ENCODE measurements at regions not wholly inside any gene's neighbourhood (a gene's known extent, or its start where the extent isn't known, plus 50 kb on each side); places are given as distances from the start of the nearest gene placed in this dataset.

GRCh38 chr5:166083183-166083959 lies 2208.1 kb upstream of the WWC1 start:
- CTCF ChIA-PET = interaction anchor here (0.6 kb wide), 1 partner anchor 12 kb away, joined by 3 read pairs; no protein-coding TSS in a partner anchor
- BruUV-seq (replicated peaks) = no TSS peak
- POLR2A ChIA-PET = no interaction called here
- no peak overlapping the region for H3K27ac ChIP-seq (ENCODE audit: control insufficient read depth, insufficient read depth)
- RAD21 ChIA-PET (ENCODE audit: unreplicated experiment) = no interaction called here
- no peak overlapping the region for H3K4me2 ChIP-seq (ENCODE audit: control insufficient read depth, insufficient read depth)
- no peaks in the 10 kb centered on the region for H4K20me1 ChIP-seq (ENCODE audit: control insufficient read depth, insufficient read depth)
- H3K4me1 ChIP-seq (ENCODE audit: control insufficient read depth, insufficient read depth, low read length) = no peaks in the 10 kb centered on the region
- ATAC-seq (no peak), DNase-seq (ENCODE audit: low read depth, low spot score) (no peak), FAIRE-seq (no peak)
- H3K9ac ChIP-seq (ENCODE audit: control insufficient read depth, insufficient read depth, low read length) = no peak overlapping the region
- no peak for TF ChIP-seq CEBPB (IDR thresholded peaks at IDR 0.05; ENCODE audit: borderline replicate concordance in 1 of 2, low read depth in 2 of 2, low read length in 2 of 2)
- TF ChIP-seq IKZF2 (IDR thresholded peaks at IDR 0.05) = no peak
- no peak for TF ChIP-seq RB1 (IDR thresholded peaks at IDR 0.05; ENCODE audit: borderline replicate concordance)
- H3K4me3 ChIP-seq = no peak overlapping the region
- intact Hi-C loops (cut with micrococcal nuclease; ENCODE audit: unreplicated experiment) = no loop called here
- no peaks in the 10 kb centered on the region for H3K27me3 ChIP-seq (replicated peaks in 1 of 2; ENCODE audit: control insufficient read depth in 2 of 2, insufficient read depth in 2 of 2, low read length in 1 of 2)
- in situ Hi-C loops (cut with MboI) = no loop called here
- SMC1A ChIA-PET (ENCODE audit: uncharacterized antibody, unreplicated experiment) = no interaction called here
- H2AFZ ChIP-seq (ENCODE audit: control insufficient read depth, low read depth, low read length) = no peak overlapping the region
- no peaks in the 10 kb centered on the region for H3K79me2 ChIP-seq (ENCODE audit: control insufficient read depth, insufficient read depth, low read length)
- H3K36me3 ChIP-seq (ENCODE audit: control insufficient read depth in 2 of 2, insufficient read depth in 2 of 2, low read length in 1 of 2) = no peaks in the 10 kb centered on the region
- WGBS (ENCODE audit: insufficient coverage, insufficient replicate concordance, low lambda C conversion rate, missing lambda C conversion rate) = 34% methylated on average over 11 of the region's 11 CpGs
- no peaks in the 10 kb centered on the region for H3K9me3 ChIP-seq (replicated peaks; ENCODE audit: control insufficient read depth, insufficient read depth, low read length)

DNA sequence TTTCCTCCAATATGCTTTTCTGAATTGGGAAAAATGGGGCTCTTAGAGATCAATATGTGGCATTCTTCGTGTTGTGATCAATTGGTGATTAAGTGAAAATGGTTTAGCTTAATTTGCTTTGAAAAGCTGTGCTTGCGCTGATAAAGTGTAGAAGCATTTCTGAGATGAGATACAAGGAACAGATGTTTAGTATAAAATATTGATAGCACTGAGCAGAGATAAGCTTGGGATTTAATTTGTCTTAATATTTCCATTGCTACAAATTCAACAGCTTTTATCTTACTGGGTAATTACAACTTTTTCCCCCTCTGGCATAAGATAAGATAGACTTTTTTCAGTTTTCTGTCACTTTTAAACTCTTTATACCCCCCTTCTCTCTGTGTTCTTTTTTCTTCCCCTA lies 2204.9 kb upstream of the WWC1 start:
- Histone ChIP-seq H3K4me2 (ENCODE audit: control insufficient read depth, insufficient read depth) (no peak overlapping the region), H4K20me1 (ENCODE audit: control insufficient read depth, insufficient read depth) (no peaks in the 10 kb centered on the region), H3K4me3 (no peak overlapping the region), H3K4me1 (ENCODE audit: control insufficient read depth, insufficient read depth, low read length) (no peaks in the 10 kb centered on the region), H3K79me2 (ENCODE audit: control insufficient read depth, insufficient read depth, low read length) (no peaks in the 10 kb centered on the region), H3K9me3 (replicated peaks; ENCODE audit: control insufficient read depth, insufficient read depth, low read length) (no peaks in the 10 kb centered on the region), H3K27ac (ENCODE audit: control insufficient read depth, insufficient read depth) (no peak overlapping the region), H3K36me3 (ENCODE audit: control insufficient read depth in 2 of 2, insufficient read depth in 2 of 2, low read length in 1 of 2) (no peaks in the 10 kb centered on the region), H3K9ac (ENCODE audit: control insufficient read depth, insufficient read depth, low read length) (no peak overlapping the region), H2AFZ (ENCODE audit: control insufficient read depth, low read depth, low read length) (no peak overlapping the region), H3K27me3 (replicated peaks in 1 of 2; ENCODE audit: control insufficient read depth in 2 of 2, insufficient read depth in 2 of 2, low read length in 1 of 2) (no peaks in the 10 kb centered on the region)
- TF ChIP-seq POLR2A (IDR thresholded peaks at IDR 0.05; ENCODE audit: low read depth, low read length) = no peak
- no peak for TF ChIP-seq CEBPB (IDR thresholded peaks at IDR 0.05; ENCODE audit: borderline replicate concordance in 1 of 2, low read depth in 2 of 2, low read length in 2 of 2)
- no peak for TF ChIP-seq EED (IDR thresholded peaks at IDR 0.05; ENCODE audit: low read depth)
- no peak for TF ChIP-seq PAX5 (IDR thresholded peaks at IDR 0.05; ENCODE audit: borderline replicate concordance, low read depth, low read length)
- TF ChIP-seq LARP7 (IDR thresholded peaks at IDR 0.05) = no peak
- TF ChIP-seq SRF (IDR thresholded peaks at IDR 0.05; ENCODE audit: low read depth in 2 of 2, low read length in 2 of 2) = no peak
- no peak for TF ChIP-seq RELA (IDR thresholded peaks at IDR 0.05; ENCODE audit: borderline replicate concordance, partially characterized antibody)
- no peak for TF ChIP-seq IRF4 (IDR thresholded peaks at IDR 0.05; ENCODE audit: low read depth, low read length)
- TF ChIP-seq MTA2 (IDR thresholded peaks at IDR 0.05; ENCODE audit: low read depth) = no peak
- no peak for TF ChIP-seq JUNB (IDR thresholded peaks at IDR 0.05)
- TF ChIP-seq CBX5 (IDR thresholded peaks at IDR 0.05; ENCODE audit: low read depth) = no peak
- no peak for TF ChIP-seq MEF2A (IDR thresholded peaks at IDR 0.05; ENCODE audit: insufficient read depth, low read depth, low read length)
- TF ChIP-seq NR2C2 (IDR thresholded peaks at IDR 0.05; ENCODE audit: borderline replicate concordance, control insufficient read depth, insufficient read length, low read depth) = no peak
- no peak for TF ChIP-seq YY1 (IDR thresholded peaks at IDR 0.05; ENCODE audit: low read depth, low read length)
- TF ChIP-seq SMARCA5 (IDR thresholded peaks at IDR 0.05) = no peak
- TF ChIP-seq ASH2L (IDR thresholded peaks at IDR 0.05; ENCODE audit: borderline replicate concordance, low read depth) = no peak
- no peak for TF ChIP-seq POU2F2 (IDR thresholded peaks at IDR 0.05; ENCODE audit: borderline replicate concordance, low read depth, low read length)
- no peak for TF ChIP-seq TARDBP (IDR thresholded peaks at IDR 0.05; ENCODE audit: borderline replicate concordance)
- no peak for TF ChIP-seq IKZF2 (IDR thresholded peaks at IDR 0.05)
- no peak for TF ChIP-seq SMAD5 (IDR thresholded peaks at IDR 0.05; ENCODE audit: low read depth)
- SMC1A ChIA-PET (ENCODE audit: uncharacterized antibody, unreplicated experiment) = no interaction called here
- DNase-seq (ENCODE audit: low read depth, low spot score) = no peak
- ATAC-seq = no peak
- BruUV-seq (replicated peaks) = no TSS peak
- FAIRE-seq = no peak
- RAD21 ChIA-PET (ENCODE audit: unreplicated experiment) = no interaction called here
- POLR2A ChIA-PET = no interaction called here
- intact Hi-C loops (cut with micrococcal nuclease; ENCODE audit: unreplicated experiment) (no loop called here), in situ Hi-C loops (cut with MboI) (no loop called here)
- CTCF ChIA-PET = no interaction called here
- WGBS (ENCODE audit: insufficient coverage, insufficient replicate concordance, low lambda C conversion rate, missing lambda C conversion rate) = 44% methylated on average over 2 of the region's 2 CpGs

Measured in GM12878 (cell line).